NCI-H1105 treated with DMSO at 0.1 percent for 48 hours (cell line): ENCODE measurements at regions not wholly inside any gene's neighbourhood (a gene's known extent, or its start where the extent isn't known, plus 50 kb on each side); places are given as distances from the start of the nearest gene placed in this dataset.
A peak's percentile ranks its signal among the peaks of the same experiment; 100 is the strongest.
"Not testable (repeated sequence)": the region's sequence is repeated elsewhere in the genome, so short reads cannot be mapped to it uniquely, and the experiment has no call there.

Source experiments
- DNase-seq: peaks from one replicate; lab custom pipeline; 2025; lab: John Stamatoyannopoulos, UW

DNA sequence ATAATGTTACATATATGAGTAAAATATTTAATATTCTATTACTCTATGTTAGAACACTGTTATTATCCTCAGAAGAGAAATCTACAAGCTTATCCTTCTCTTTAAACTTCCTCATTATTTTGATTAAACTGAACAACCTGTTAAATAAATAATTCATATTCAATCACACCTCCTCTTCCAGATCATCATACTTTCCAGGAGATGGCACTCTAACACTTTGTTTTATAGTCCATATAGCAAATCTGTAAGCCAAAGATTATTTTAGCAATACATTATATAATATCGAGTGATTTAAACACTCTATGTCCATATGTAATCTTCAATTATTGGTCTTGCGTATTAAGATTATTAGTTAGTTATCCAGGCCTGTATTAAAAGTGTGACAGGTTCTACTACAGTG is 694.1 kb downstream of the ANKRD7 start:
- DNase-seq = peak; percentile 28

- peak; percentile 54 for DNase-seq
Measured at GRCh38 chr7:118938845-118939244, 714.3 kb downstream of the ANKRD7 start.

- DNase-seq = no peak
Measured at GRCh38 chr7:118944271-118944670, 719.8 kb downstream of the ANKRD7 start.

DNA sequence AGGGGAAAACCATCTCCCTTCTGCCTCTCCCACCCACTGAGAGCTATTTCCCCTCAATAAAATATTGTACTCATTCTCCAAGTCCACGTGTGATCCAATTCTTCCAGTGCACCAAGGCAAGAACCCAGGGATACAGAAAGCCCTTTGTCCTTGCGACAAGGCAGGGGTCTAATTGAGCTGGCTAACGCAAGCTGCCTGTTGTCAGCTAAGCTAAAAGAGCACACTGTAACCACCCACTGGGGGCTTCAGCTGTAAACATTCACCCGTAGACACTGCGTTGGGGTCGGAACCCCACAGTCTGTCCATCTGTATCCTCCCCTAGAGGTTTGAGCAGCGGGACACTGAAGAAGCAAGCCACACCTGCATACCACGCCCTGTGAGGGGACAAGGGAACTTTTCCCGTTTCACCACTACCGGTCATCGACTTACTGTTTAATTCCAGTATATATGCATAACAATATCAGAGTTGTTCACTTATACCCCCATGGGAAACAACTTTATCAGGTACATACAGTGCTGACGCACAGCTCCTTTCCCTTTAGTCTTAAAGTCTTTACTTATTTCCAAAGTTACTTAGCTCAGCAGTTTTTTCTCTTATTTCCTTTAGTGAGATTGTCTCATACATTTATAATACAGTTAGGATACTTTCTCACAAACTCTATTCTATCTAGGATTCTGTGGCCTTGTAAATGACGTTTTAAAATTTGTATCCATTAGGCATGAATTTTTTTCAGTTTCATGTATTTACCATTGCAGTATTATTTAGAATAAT is 721.6 kb downstream of the ANKRD7 start:
- DNase-seq = no peak

GRCh38 chr7:118948508-118948907 is 724.0 kb downstream of the ANKRD7 start:
- no peak for DNase-seq

GRCh38 chr7:118949031-118949430 is 724.5 kb downstream of the ANKRD7 start:
- no peak for DNase-seq

- DNase-seq = not testable (repeated sequence)
Measured at GRCh38 chr7:118956285-118956684, 731.8 kb downstream of the ANKRD7 start.

DNA sequence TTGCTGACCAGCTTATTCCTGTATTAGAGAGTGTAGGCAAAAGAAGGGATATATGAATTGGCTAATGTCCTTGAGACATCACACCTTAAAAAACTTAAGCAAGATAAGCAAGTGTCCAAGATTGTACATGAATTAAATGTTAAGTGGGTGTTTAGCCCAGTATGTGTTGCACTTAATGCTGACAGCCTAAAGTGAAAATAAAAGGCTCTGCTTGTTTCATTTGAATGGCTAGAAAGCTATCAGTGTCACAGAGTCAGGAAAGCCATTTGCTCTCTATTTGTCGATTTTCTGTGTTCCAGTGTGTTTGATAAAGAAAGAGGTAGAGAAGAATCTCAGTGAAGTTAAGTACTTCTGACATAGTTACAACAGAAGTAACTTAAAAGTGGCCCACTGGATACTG is 744.9 kb downstream of the ANKRD7 start:
- DNase-seq = no peak

GRCh38 chr7:118971706-118972105 is 747.2 kb downstream of the ANKRD7 start:
- DNase-seq = no peak

- DNase-seq = no peak
Measured at GRCh38 chr7:118974836-118975235, 750.3 kb downstream of the ANKRD7 start.

DNA sequence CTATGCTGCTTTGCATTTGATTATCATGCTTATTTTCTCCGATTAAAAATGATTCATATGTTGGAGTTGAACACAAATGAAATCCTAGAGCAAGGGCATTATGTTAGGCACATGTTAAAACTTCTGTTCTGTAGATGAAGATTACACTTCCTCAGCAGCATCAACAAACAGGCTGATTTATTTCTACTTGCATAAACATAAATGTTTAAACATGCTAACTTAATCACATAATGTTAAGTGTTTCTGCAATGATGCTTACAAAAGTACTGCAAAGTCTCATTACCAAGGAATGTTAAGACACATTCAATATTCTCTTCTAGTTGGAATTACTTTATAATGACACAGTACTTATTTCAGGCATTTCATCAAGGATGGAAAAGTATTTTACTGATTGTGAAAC is 770.8 kb downstream of the ANKRD7 start:
- DNase-seq = no peak

- DNase-seq = no peak
Measured at GRCh38 chr7:119007236-119007635, 782.7 kb downstream of the ANKRD7 start.

- no peak for DNase-seq
Measured at GRCh38 chr7:119010635-119011034, 786.1 kb downstream of the ANKRD7 start.

DNA sequence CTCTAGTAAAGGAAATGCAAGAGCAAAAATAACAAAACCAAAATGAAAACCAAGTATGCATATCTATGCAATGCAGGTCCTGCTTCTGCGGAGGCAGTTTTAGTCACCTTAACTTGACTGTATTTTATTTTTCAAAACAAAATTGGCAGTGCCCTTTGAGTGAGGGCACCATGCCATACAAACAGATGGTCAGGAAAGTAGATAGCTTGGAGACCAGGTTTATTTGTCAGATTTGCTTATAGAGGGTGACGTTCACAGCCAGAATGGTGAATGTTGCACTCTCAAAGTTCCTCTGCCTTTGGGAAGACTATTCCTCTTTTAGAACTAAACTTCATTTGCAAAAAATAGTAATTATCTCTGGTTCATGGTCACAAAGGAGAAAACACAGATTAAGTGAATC is 801.9 kb downstream of the ANKRD7 start:
- no peak for DNase-seq

- DNase-seq = no peak
Measured at GRCh38 chr7:119028736-119029135, 804.2 kb downstream of the ANKRD7 start.

DNA sequence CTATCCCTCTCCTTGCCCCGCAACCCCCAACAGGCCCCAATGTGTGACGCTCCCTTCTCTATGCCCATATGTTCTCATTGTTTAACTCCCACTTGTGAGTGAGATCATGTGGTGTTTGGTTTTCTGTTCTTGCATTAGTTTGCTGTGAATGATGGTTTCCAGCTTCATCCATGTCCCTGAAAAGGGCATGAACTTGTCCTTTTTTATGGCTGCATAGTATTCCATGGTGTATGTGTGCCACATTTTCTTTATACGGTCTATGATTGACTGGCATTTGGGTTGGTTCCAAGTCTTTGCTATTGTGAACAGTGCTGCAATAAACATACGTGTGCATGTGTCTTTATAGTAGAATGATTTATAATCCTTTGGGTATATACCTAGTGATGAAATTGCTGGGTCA is 807.6 kb downstream of the ANKRD7 start:
- not testable (repeated sequence) for DNase-seq

DNA sequence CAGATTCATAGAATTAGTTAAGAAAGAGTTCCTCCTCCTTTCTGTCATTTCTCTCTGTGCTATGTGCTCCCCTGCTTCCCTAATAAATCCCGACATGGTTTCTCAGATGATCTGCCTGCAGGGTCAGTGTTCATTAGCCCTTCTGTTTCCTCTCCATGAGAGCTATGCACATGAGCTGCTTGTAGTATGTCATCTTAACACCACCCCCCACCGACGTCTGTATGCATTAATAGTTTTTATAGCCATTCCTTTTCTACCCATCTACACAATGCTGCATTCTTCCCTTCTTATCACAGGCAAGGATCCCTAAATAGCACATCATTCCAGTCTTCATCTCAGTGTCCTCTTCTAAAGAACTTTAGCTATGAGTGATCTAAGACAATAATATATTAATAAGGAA is 809.1 kb downstream of the ANKRD7 start:
- DNase-seq = no peak

GRCh38 chr7:119037941-119038340 is 813.4 kb downstream of the ANKRD7 start:
- DNase-seq = no peak

DNA sequence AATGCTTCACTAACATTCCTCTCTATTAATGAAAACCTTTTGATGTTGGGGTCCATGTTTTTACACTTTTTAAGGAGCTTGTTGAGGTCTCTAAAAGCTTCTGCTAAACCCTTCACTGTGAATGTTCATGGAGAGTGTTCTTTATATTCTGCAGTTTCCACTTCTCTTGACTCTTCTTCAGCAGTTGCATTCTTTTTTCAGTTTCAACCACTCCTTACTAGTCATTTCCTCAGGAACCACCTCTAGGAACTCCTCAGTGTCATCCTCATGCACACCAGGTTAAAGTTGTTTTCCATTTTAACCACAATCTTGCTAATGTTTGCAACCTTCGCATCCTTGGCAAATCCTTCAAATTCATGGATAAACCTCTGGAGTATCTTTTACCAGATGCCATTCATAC is 821.6 kb downstream of the ANKRD7 start:
- no peak for DNase-seq

DNA sequence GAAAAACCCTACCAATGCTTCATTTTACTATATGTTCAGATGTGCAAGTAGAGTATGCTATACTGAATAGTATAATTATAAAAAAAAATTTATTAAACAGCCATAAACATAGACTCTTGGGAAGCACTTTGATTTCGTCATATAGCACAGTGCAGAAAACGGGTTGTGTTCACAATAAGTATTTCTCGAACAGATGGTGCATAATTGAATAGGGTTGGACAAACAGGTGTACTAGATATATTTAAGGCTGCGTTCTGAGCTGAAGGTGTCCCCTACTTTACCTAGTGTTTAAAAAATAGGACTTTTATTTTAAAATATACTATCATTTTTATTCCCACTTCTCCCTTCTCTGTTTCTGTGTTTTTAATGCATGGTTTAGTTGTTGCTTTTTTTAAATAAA is 841.5 kb downstream of the ANKRD7 start:
- no peak for DNase-seq

DNA sequence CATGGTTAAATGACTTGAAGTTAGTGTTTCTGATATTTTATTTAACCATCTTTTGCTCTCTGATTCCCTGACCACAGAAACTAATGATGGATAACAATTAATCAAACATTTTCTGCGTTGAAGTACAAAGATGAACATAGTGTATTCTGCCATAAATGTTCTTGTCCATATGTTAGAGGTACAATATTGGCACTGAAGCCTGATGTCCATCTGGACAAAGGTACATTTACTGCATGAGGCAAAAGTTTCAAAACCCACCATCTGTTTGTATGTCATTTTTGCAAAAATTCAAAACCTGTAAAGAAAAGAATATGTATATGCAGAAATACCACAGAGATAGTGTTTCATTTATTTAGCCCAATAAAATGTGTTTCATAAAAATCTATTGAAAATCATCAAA is 861.5 kb downstream of the ANKRD7 start:
- no peak for DNase-seq

GRCh38 chr7:119090851-119091250 is 866.3 kb downstream of the ANKRD7 start:
- no peak for DNase-seq

- DNase-seq = no peak
Measured at GRCh38 chr7:119096683-119097082, 872.2 kb downstream of the ANKRD7 start.

DNA sequence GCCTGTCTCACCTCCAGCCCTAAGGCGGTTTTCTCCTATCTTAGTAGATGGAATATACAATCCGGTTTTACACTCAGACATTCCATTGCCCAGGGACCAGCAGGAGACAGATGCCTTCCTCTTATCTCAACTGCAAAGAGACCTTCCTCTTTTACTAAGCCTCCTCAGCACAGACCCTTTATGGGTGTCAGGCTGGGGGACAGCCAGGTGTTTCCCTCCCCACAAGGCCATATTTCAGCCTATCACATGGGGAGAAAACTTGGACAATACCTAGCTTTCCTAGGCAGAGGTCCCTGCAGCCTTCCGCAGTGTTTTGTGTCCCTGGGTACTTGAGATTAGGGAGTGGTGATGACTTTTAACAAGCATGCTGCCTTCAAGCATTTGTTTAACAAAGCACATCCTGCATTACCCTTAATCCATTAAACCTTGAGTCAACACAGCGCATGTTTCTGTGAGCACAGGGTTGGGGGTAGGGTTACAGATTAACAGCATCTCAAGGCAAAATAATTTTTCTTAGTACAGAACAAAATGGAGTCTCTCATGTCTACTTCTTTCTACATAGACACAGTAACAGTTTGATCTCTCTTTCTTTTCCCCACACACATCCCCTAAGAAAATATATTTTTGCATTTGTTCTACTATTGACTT is 876.2 kb downstream of the ANKRD7 start:
- not testable (repeated sequence) for DNase-seq
